Astrocyte of the cerebellum (primary cell): ENCODE measurements at regions not wholly inside any gene's neighbourhood (a gene's known extent, or its start where the extent isn't known, plus 50 kb on each side); places are given as distances from the start of the nearest gene placed in this dataset.
"Not testable (repeated sequence)": the region's sequence is repeated elsewhere in the genome, so short reads cannot be mapped to it uniquely, and the experiment has no call there.

ENCODE experiments used
- DNase-seq: peaks from one replicate; pipeline ENCODE4 v3.0.0-alpha.2; 2011; ENCODE audit warnings: low read depth
- H3K4me3 ChIP-seq: 2 replicates; pipeline ENCODE4 v1.5.1; 2011; ENCODE audit warnings: mild to moderate bottlenecking, low read depth, low read length, moderate library complexity
- CTCF ChIP-seq: IDR thresholded peaks from 2 replicates; pipeline ENCODE4 v1.5.1; 2012; ENCODE audit warnings: low read length, low read depth, moderate library complexity, mild to moderate bottlenecking; ENCODE audit errors: missing control alignments
- in situ Hi-C: cut with HindIII; loops from 2 replicates; pipeline ENCODE4 v1.10.0; 2017; ENCODE audit warnings: low sequenced_read_pairs

- DNase-seq = no peak
- H3K4me3 ChIP-seq = no peak overlapping the region
- in situ Hi-C loops = no loop called here
- TF ChIP-seq CTCF = no peak
These were observed 483.5 kb downstream of the ATP23 start for GRCh38 chr12:58424735-58425392.

- no peak overlapping the region for H3K4me3 ChIP-seq
- in situ Hi-C loops = no loop called here
- DNase-seq = peak; percentile 71
- TF ChIP-seq CTCF = no peak
These were observed 484.4 kb downstream of the ATP23 start for GRCh38 chr12:58425481-58426392.

GRCh38 chr12:58426437-58426836 is 485.1 kb downstream of the ATP23 start:
- H3K4me3 ChIP-seq, in situ Hi-C loops, DNase-seq: not testable (repeated sequence)

- TF ChIP-seq CTCF = no peak
- no peak for DNase-seq
- H3K4me3 ChIP-seq = no peak overlapping the region
- in situ Hi-C loops = no loop called here
These were observed 486.3 kb downstream of the LRIG3 start for GRCh38 chr12:58433959-58434358.

GRCh38 chr12:58434726-58435125 is 485.6 kb downstream of the LRIG3 start:
- H3K4me3 ChIP-seq = no peak overlapping the region
- no peak for DNase-seq
- TF ChIP-seq CTCF = no peak
- in situ Hi-C loops = no loop called here

- TF ChIP-seq CTCF = no peak
- in situ Hi-C loops = no loop called here
- DNase-seq = no peak
- H3K4me3 ChIP-seq = no peak overlapping the region
These were observed 484.7 kb downstream of the LRIG3 start for GRCh38 chr12:58435647-58436046.

- DNase-seq = no peak
- H3K4me3 ChIP-seq = no peak overlapping the region
- no peak for TF ChIP-seq CTCF
- in situ Hi-C loops = no loop called here
These were observed 478.8 kb downstream of the LRIG3 start for GRCh38 chr12:58441483-58441882.
